GM23338 (cell line): ENCODE measurements at regions not wholly inside any gene's neighbourhood (a gene's known extent, or its start where the extent isn't known, plus 50 kb on each side); places are given as distances from the start of the nearest gene placed in this dataset.

Experiments
- ATAC-seq: fragments of 200-7000 bp; cut with Tn5 transposase; 3 replicates; pipeline ENCODE4 v1.9.1; 2020
- DNase-seq: peaks from one replicate; pipeline ENCODE4 v3.0.0-alpha.2; 2015; ENCODE audit warnings: low spot score
- H2AFZ ChIP-seq: fragments of 200-600 bp; sonication (generic); 2 replicates; pipeline ENCODE4 v1.8.0; 2016; ENCODE audit warnings: antibody characterized with exemption, mild to moderate bottlenecking, moderate library complexity
- H3F3A ChIP-seq: fragments of 200-600 bp; sonication (generic); replicated peaks from 2 replicates; pipeline ENCODE4 v1.8.0; 2017; ENCODE audit warnings: antibody characterized with exemption, mixed run types, low read depth
- H3K27ac ChIP-seq: fragments of 200-600 bp; sonication (generic); 2 replicates; pipeline ENCODE4 v1.6.1; 2016; ENCODE audit warnings: low read depth
- H3K27me3 ChIP-seq: fragments of 200-600 bp; sonication (generic); 2 replicates; pipeline ENCODE4 v1.8.0; 2016; ENCODE audit warnings: mild to moderate bottlenecking, mixed run types, moderate library complexity; ENCODE audit not compliant: insufficient read depth
- H3K36me3 ChIP-seq: fragments of 200-600 bp; sonication (generic); 2 replicates; pipeline ENCODE4 v1.8.0; 2016; ENCODE audit warnings: mild to moderate bottlenecking; ENCODE audit not compliant: insufficient read depth
- H3K4me1 ChIP-seq: fragments of 200-600 bp; sonication (generic); 2 replicates; pipeline ENCODE4 v1.8.0; 2016; ENCODE audit warnings: mild to moderate bottlenecking, moderate library complexity; ENCODE audit not compliant: insufficient read depth
- H3K4me2 ChIP-seq: fragments of 200-600 bp; sonication (generic); 2 replicates; pipeline ENCODE4 v1.7.1; 2017; ENCODE audit warnings: mixed run types
- H3K4me3 ChIP-seq: fragments of 200-600 bp; sonication (generic); 2 replicates; pipeline ENCODE4 v1.6.1; 2016; ENCODE audit warnings: mixed run types
- H3K79me2 ChIP-seq: fragments of 200-600 bp; sonication (generic); replicated peaks from 2 replicates; pipeline ENCODE4 v1.8.0; 2017; ENCODE audit warnings: mild to moderate bottlenecking; ENCODE audit not compliant: insufficient read depth
- H3K9me2 ChIP-seq: fragments of 200-600 bp; sonication (generic); 2 replicates; pipeline ENCODE4 v1.8.0; 2017; ENCODE audit not compliant: insufficient read depth
- H4K20me1 ChIP-seq: fragments of 200-600 bp; sonication (generic); replicated peaks from 2 replicates; pipeline ENCODE4 v1.8.0; 2017; ENCODE audit warnings: mild to moderate bottlenecking; ENCODE audit not compliant: insufficient read depth
- H3K27ac Mint-ChIP-seq: 2 replicates; pipeline ENCODE4 v1.8.0; 2020; ENCODE audit warnings: inconsistent platforms, mild to moderate bottlenecking, moderate library complexity, mixed read lengths
- H3K27me3 Mint-ChIP-seq: 3 replicates; pipeline ENCODE4 v1.8.0; 2022; ENCODE audit warnings: low read depth, mild to moderate bottlenecking, moderate library complexity, mixed read lengths, inconsistent platforms; ENCODE audit not compliant: insufficient read depth, poor library complexity
- H3K36me3 Mint-ChIP-seq: 3 replicates; pipeline ENCODE4 v1.8.0; 2021; ENCODE audit warnings: low read depth, mild to moderate bottlenecking, inconsistent platforms, moderate library complexity, mixed read lengths
- H3K4me1 Mint-ChIP-seq: 3 replicates; pipeline ENCODE4 v1.8.0; 2020; ENCODE audit warnings: mild to moderate bottlenecking, inconsistent platforms, mixed read lengths
- H3K4me3 Mint-ChIP-seq: 3 replicates; pipeline ENCODE4 v1.8.0; 2021; ENCODE audit warnings: moderate library complexity, mild to moderate bottlenecking, inconsistent platforms, mixed read lengths
- H3K9me3 Mint-ChIP-seq: 3 replicates; pipeline ENCODE4 v1.8.0; 2020; ENCODE audit warnings: moderate library complexity, mild to moderate bottlenecking, inconsistent platforms, mixed read lengths
- CREB1 ChIP-seq: fragments of 250-450 bp; sonication (Bioruptor Pico); IDR thresholded peaks from 2 replicates; pipeline ENCODE4 v1.5.0; 2020; ENCODE audit warnings: low read depth, mild to moderate bottlenecking, moderate library complexity
- EZH2 ChIP-seq: fragments of 200-600 bp; sonication (generic); IDR thresholded peaks from one replicate; pipeline ENCODE4 v1.8.0; 2017; ENCODE audit warnings: antibody characterized with exemption, mild to moderate bottlenecking, low read depth; ENCODE audit not compliant: unreplicated experiment
- EZH2phosphoT487 ChIP-seq: fragments of 200-600 bp; sonication (generic); IDR thresholded peaks from one replicate; pipeline ENCODE4 v1.8.1; 2018; ENCODE audit warnings: antibody characterized with exemption; ENCODE audit not compliant: unreplicated experiment
- JUNB ChIP-seq: IDR thresholded peaks from one replicate; pipeline ENCODE4 v1.6.1; 2016; ENCODE audit warnings: antibody characterized with exemption; ENCODE audit not compliant: unreplicated experiment
- NANOG ChIP-seq: IDR thresholded peaks from 2 replicates; pipeline ENCODE4 v1.6.1; 2016; ENCODE audit warnings: antibody characterized with exemption, borderline replicate concordance
- POLR2AphosphoS5 ChIP-seq: IDR thresholded peaks from 2 replicates; pipeline ENCODE4 v1.6.1; 2016; ENCODE audit warnings: antibody characterized with exemption, low read depth
- STAT1 ChIP-seq: IDR thresholded peaks from one replicate; pipeline ENCODE4 v1.6.1; 2016; ENCODE audit warnings: antibody characterized with exemption; ENCODE audit not compliant: unreplicated experiment
- ZNF114 ChIP-seq: fragments of 250-450 bp; sonication (Bioruptor Pico); IDR thresholded peaks from 2 replicates; pipeline ENCODE4 v1.5.0; 2020; ENCODE audit warnings: mild to moderate bottlenecking, moderate library complexity
- ZNF331 ChIP-seq: fragments of 250-450 bp; sonication (Bioruptor Pico); IDR thresholded peaks from 2 replicates; pipeline ENCODE4 v1.5.0; 2020; ENCODE audit warnings: low read depth, mild to moderate bottlenecking, moderate library complexity
- TF ChIP-seq, protein P1 (sequence below), 2 experiments: fragments of 200-600 bp in 1 of 2; sonication (generic) in 1 of 2; conservative IDR thresholded peaks; 2 replicates each; pipeline versions ENCODE4 v1.5.1 to v1.6.1; 2016 to 2017; ENCODE audit warnings: antibody characterized with exemption in 2 of 2, low read depth in 2 of 2, mild to moderate bottlenecking in 2 of 2, moderate library complexity in 1 of 2
- TF ChIP-seq, protein P2 (sequence below): fragments of 250-450 bp; sonication (Bioruptor Pico); IDR thresholded peaks from 2 replicates; pipeline ENCODE4 v1.5.0; 2020; ENCODE audit warnings: mild to moderate bottlenecking, moderate library complexity
- TF ChIP-seq, protein P3 (sequence below): IDR thresholded peaks from 2 replicates; pipeline ENCODE4 v1.6.1; 2016; ENCODE audit warnings: antibody characterized with exemption
- TF ChIP-seq, protein P4 (sequence below): IDR thresholded peaks from one replicate; pipeline ENCODE4 v1.6.1; 2018; ENCODE audit warnings: antibody characterized with exemption; ENCODE audit not compliant: unreplicated experiment

DNA sequence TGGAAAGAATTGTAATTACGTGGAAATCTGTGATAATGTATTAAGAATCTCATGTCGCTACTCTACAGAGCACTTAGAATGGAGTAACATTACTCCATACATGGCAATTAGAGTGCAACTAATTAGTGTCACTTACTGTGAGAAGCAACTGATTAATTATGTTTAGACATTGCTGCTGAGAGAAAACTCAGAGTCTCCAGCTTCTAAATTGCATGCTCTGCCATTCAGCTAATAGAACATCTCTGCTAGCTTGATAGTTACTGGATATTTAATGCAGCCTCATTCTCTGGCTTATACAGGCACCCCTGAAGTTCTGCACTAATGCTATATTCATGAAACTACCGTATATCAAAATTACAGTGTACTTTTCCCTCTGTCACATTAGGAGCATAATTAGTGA, 338.4 kb downstream of the ADAMTS20 start:
- H2AFZ ChIP-seq: no peak overlapping the region
- H3K4me3 ChIP-seq: no peak overlapping the region
- Mint-ChIP-seq H3K27ac (no peak overlapping the region), H3K27me3 (no peaks in the 10 kb centered on the region), H3K9me3 (no peaks in the 10 kb centered on the region), H3K36me3 (no peaks in the 10 kb centered on the region), H3K4me3 (no peak overlapping the region), H3K4me1 (peaks cover 6% of the 10 kb centered on the region; the same call in 1 of the 3 replicates)
- H3K36me3 ChIP-seq: no peaks in the 10 kb centered on the region
- TF ChIP-seq EZH2phosphoT487 (no peak), EZH2 (no peak), ZNF331 (CRISPR knock-in tag) (no peak), NANOG (no peak), POLR2AphosphoS5 (no peak), ZNF114 (CRISPR knock-in tag) (no peak), STAT1 (no peak), JUNB (no peak), CREB1 (CRISPR knock-in tag) (no peak)
- TF ChIP-seq, protein P1, sequence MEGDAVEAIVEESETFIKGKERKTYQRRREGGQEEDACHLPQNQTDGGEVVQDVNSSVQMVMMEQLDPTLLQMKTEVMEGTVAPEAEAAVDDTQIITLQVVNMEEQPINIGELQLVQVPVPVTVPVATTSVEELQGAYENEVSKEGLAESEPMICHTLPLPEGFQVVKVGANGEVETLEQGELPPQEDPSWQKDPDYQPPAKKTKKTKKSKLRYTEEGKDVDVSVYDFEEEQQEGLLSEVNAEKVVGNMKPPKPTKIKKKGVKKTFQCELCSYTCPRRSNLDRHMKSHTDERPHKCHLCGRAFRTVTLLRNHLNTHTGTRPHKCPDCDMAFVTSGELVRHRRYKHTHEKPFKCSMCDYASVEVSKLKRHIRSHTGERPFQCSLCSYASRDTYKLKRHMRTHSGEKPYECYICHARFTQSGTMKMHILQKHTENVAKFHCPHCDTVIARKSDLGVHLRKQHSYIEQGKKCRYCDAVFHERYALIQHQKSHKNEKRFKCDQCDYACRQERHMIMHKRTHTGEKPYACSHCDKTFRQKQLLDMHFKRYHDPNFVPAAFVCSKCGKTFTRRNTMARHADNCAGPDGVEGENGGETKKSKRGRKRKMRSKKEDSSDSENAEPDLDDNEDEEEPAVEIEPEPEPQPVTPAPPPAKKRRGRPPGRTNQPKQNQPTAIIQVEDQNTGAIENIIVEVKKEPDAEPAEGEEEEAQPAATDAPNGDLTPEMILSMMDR (conservative IDR thresholded peaks at IDR 0.05; ENCODE audit: low read depth in 2 of 2): no peak
- TF ChIP-seq, protein P2, sequence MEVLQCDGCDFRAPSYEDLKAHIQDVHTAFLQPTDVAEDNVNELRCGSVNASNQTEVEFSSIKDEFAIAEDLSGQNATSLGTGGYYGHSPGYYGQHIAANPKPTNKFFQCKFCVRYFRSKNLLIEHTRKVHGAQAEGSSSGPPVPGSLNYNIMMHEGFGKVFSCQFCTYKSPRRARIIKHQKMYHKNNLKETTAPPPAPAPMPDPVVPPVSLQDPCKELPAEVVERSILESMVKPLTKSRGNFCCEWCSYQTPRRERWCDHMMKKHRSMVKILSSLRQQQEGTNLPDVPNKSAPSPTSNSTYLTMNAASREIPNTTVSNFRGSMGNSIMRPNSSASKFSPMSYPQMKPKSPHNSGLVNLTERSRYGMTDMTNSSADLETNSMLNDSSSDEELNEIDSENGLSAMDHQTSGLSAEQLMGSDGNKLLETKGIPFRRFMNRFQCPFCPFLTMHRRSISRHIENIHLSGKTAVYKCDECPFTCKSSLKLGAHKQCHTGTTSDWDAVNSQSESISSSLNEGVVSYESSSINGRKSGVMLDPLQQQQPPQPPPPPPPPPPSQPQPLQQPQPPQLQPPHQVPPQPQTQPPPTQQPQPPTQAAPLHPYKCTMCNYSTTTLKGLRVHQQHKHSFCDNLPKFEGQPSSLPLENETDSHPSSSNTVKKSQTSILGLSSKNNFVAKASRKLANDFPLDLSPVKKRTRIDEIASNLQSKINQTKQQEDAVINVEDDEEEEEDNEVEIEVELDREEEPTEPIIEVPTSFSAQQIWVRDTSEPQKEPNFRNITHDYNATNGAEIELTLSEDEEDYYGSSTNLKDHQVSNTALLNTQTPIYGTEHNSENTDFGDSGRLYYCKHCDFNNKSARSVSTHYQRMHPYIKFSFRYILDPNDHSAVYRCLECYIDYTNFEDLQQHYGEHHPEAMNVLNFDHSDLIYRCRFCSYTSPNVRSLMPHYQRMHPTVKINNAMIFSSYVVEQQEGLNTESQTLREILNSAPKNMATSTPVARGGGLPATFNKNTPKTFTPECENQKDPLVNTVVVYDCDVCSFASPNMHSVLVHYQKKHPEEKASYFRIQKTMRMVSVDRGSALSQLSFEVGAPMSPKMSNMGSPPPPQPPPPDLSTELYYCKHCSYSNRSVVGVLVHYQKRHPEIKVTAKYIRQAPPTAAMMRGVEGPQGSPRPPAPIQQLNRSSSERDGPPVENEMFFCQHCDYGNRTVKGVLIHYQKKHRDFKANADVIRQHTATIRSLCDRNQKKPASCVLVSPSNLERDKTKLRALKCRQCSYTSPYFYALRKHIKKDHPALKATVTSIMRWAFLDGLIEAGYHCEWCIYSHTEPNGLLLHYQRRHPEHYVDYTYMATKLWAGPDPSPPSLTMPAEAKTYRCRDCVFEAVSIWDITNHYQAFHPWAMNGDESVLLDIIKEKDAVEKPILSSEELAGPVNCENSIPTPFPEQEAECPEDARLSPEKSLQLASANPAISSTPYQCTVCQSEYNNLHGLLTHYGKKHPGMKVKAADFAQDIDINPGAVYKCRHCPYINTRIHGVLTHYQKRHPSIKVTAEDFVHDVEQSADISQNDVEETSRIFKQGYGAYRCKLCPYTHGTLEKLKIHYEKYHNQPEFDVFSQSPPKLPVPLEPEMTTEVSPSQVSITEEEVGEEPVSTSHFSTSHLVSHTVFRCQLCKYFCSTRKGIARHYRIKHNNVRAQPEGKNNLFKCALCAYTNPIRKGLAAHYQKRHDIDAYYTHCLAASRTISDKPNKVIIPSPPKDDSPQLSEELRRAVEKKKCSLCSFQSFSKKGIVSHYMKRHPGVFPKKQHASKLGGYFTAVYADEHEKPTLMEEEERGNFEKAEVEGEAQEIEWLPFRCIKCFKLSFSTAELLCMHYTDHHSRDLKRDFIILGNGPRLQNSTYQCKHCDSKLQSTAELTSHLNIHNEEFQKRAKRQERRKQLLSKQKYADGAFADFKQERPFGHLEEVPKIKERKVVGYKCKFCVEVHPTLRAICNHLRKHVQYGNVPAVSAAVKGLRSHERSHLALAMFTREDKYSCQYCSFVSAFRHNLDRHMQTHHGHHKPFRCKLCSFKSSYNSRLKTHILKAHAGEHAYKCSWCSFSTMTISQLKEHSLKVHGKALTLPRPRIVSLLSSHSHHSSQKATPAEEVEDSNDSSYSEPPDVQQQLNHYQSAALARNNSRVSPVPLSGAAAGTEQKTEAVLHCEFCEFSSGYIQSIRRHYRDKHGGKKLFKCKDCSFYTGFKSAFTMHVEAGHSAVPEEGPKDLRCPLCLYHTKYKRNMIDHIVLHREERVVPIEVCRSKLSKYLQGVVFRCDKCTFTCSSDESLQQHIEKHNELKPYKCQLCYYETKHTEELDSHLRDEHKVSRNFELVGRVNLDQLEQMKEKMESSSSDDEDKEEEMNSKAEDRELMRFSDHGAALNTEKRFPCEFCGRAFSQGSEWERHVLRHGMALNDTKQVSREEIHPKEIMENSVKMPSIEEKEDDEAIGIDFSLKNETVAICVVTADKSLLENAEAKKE (CRISPR knock-in tag): no peak
- TF ChIP-seq, protein P3, sequence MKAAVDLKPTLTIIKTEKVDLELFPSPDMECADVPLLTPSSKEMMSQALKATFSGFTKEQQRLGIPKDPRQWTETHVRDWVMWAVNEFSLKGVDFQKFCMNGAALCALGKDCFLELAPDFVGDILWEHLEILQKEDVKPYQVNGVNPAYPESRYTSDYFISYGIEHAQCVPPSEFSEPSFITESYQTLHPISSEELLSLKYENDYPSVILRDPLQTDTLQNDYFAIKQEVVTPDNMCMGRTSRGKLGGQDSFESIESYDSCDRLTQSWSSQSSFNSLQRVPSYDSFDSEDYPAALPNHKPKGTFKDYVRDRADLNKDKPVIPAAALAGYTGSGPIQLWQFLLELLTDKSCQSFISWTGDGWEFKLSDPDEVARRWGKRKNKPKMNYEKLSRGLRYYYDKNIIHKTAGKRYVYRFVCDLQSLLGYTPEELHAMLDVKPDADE: no peak
- TF ChIP-seq, protein P4, sequence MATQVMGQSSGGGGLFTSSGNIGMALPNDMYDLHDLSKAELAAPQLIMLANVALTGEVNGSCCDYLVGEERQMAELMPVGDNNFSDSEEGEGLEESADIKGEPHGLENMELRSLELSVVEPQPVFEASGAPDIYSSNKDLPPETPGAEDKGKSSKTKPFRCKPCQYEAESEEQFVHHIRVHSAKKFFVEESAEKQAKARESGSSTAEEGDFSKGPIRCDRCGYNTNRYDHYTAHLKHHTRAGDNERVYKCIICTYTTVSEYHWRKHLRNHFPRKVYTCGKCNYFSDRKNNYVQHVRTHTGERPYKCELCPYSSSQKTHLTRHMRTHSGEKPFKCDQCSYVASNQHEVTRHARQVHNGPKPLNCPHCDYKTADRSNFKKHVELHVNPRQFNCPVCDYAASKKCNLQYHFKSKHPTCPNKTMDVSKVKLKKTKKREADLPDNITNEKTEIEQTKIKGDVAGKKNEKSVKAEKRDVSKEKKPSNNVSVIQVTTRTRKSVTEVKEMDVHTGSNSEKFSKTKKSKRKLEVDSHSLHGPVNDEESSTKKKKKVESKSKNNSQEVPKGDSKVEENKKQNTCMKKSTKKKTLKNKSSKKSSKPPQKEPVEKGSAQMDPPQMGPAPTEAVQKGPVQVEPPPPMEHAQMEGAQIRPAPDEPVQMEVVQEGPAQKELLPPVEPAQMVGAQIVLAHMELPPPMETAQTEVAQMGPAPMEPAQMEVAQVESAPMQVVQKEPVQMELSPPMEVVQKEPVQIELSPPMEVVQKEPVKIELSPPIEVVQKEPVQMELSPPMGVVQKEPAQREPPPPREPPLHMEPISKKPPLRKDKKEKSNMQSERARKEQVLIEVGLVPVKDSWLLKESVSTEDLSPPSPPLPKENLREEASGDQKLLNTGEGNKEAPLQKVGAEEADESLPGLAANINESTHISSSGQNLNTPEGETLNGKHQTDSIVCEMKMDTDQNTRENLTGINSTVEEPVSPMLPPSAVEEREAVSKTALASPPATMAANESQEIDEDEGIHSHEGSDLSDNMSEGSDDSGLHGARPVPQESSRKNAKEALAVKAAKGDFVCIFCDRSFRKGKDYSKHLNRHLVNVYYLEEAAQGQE: no peak
- H3K27ac ChIP-seq: no peak overlapping the region
- no peaks in the 10 kb centered on the region for H3K27me3 ChIP-seq
- H4K20me1 ChIP-seq: no peaks in the 10 kb centered on the region
- no peaks in the 10 kb centered on the region for H3K9me2 ChIP-seq
- DNase-seq: no peak
- no peaks in the 10 kb centered on the region for H3F3A ChIP-seq
- ATAC-seq: no peak
- no peaks in the 10 kb centered on the region for H3K79me2 ChIP-seq
- no peaks in the 10 kb centered on the region for H3K4me1 ChIP-seq
- no peak overlapping the region for H3K4me2 ChIP-seq
